CD4-positive, alpha-beta T cell treated with Interferon alpha-2 for 1 hour (primary cell): ENCODE measurements at regions not wholly inside any gene's neighbourhood (a gene's known extent, or its start where the extent isn't known, plus 50 kb on each side); places are given as distances from the start of the nearest gene placed in this dataset.
"Not testable (repeated sequence)": the region's sequence is repeated elsewhere in the genome, so short reads cannot be mapped to it uniquely, and the experiment has no call there.

ENCODE experiments used
- DNase-seq, 2 donors: peaks; one replicate each; pipeline ENCODE4 v3.0.0-alpha.2; 2020 to 2022

DNA sequence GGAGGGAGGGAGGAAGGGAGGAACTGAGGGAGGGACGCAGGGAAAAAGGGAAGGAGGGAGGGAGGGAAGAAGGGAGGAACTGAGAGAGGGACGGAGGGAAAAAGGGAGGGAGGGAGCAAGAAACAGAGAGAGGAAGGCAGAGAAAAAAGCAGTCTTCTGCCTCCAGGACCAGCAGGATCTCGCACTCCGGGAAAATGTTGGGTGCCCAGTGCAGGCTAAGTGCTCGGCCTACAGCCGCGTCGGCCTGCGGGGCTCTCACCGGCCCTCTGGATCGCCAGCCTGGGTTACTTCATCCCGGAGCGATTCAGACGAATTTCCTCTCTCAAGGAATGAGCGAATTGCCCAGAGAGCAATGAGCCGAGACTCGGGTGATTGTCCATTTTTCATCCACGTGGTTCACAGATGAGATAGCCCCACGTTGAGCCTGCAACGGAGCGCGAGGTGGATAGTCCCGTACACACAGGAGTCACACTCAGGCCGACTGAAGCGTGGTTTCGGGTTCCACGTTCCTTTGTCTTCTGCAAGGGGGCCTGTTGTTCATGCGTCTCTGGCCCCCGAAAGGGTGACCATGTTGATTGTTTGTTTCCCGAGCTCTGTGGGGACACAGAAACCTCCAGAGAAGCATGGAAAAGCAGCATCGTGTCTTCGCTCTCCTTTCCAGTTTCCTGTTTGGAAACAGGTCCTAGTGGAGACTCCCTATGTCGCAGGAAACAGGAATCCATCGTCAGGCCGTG lies 1937.1 kb upstream of the DEFB115 start:
- DNase-seq: not testable (repeated sequence)

GRCh38 chr20:29323631-29324515 lies 1933.6 kb upstream of the DEFB115 start:
- not testable (repeated sequence) for DNase-seq

GRCh38 chr20:29324516-29325303 lies 1932.8 kb upstream of the DEFB115 start:
- DNase-seq: not testable (repeated sequence)

GRCh38 chr20:29325304-29325640 lies 1932.2 kb upstream of the DEFB115 start:
- no peak for DNase-seq

GRCh38 chr20:29325781-29326180 lies 1931.7 kb upstream of the DEFB115 start:
- not testable (repeated sequence) for DNase-seq

DNA sequence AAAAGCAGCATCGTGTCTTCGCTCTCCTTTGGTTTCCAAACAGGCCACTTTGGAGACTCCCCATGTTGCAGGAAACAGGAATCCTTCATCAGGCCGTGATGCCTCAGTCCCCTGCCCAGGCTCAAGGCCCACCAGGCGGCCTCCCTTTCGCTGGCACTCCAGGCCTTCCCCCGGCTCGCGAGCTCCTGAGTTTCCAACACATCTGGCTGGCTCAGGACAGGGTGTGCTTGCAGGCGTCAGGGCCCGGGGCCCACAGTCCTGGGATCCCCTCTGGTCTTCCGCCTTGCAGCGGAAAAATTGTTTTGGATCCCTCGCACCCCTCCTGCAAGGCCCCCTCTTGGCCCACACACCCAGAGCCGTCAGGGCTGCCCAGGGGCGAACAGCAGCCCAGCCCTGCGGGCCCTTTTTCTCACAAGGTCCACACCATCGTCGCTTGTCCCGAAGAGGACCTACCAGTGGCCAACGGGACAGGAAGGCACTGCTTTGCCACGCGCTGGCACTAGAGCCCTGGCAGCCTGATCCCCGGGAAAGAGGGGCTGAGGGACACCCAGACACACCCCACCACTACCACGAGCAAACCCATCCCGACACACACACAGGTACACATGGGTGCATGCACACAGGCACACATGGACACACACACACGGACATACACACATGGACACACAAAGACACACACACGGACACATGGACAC lies 1930.9 kb upstream of the DEFB115 start:
- DNase-seq: no peak

DNA sequence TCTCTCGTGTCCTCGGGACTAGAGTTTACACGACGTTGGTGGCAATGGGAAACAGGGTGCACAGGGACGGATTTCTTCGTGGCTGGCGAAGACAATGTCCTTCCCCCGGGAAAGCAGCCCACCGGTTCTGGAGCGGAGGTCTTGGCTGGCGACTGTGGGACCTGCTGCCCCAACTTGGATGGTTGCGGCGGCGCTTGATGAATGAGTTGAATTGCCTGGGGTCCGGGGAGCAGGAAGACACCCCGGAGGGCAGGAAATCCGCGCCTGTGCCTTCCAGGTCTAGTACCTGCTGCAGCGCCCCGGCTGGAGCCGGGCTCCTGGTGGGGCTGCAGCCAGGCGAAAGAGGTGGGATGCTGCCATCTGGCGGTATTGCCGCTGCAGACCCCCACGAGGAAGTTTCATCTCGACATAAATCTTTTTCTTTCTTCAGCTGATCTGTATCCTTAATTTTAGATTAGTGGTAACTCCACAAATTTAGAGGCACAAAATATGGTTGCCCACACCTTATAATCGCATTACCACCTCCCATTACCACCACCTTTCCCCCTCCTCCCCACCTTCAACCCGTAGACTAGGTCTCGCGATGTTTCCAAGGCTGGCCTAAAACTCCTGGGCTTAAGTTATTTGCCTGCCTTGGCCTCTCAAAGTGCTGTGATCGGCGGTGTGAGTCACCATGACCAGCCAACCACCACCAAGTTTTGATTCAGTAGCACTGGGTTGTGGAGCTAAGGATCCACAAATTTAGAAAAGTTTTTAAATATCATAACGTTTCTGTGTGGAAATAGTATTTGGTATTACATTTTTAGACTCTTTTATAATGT lies 1929.7 kb upstream of the DEFB115 start:
- DNase-seq: peak in 1 of 2 donors; percentile 40

GRCh38 chr20:29330429-29331115 lies 1926.9 kb upstream of the DEFB115 start:
- DNase-seq: not testable (repeated sequence)

GRCh38 chr20:29349836-29350235 lies 1907.6 kb upstream of the DEFB115 start:
- DNase-seq: no peak

DNA sequence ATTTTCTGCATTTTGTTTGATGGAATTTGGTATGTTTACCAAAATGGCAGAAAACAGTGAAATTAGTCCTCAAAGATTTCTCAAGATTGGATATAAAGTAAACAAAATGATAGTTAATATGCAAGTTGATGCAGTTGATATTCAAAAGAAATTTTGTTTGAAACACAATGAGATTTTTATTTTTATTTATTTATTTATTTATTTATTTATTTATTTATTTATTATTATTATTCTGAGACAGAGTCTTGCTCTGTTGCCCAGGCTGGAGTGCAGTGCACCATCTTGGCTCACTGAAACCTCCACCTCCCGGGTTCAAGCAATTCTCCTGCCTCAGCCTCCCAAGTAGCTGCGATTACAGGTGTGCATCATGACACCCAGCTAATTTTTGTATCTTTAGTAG lies 1881.5 kb upstream of the DEFB115 start:
- DNase-seq: not testable (repeated sequence)

GRCh38 chr20:29392853-29393252 lies 1864.6 kb upstream of the DEFB115 start:
- DNase-seq: not testable (repeated sequence)

DNA sequence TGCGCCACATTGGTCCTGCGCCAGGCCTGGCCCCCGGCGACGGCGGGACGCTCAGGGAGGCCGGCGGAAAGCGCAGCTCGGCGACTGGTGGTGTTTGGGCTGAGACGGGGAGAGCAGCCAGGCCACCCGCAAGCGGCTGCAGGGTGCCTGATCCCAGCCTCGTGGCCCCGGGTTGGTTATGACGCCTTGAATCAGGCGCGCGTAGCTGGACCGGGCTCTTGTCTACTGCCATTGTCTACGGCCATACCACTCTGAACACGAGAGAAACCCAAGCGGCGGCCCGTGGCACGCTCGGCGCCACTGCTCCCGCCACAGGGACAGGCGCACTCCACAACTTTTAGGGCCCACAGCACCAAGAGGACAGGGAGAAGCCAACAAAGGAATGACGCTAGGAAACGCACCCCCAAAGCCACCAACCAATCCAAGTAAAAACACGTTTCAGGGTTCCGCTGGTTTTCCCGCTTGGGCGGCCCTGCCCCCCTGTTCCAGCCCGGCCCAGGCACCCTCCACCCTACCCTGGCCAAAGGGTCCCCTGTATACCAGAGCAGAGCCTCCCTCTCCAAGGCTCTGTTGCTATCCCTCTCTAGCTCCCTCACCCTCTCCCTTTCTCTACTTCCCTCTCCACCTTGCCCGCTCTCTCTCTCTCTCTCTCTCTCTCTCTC lies 1849.3 kb upstream of the DEFB115 start:
- no peak for DNase-seq

GRCh38 chr20:29408707-29409106 lies 1848.8 kb upstream of the DEFB115 start:
- DNase-seq: not testable (repeated sequence)

DNA sequence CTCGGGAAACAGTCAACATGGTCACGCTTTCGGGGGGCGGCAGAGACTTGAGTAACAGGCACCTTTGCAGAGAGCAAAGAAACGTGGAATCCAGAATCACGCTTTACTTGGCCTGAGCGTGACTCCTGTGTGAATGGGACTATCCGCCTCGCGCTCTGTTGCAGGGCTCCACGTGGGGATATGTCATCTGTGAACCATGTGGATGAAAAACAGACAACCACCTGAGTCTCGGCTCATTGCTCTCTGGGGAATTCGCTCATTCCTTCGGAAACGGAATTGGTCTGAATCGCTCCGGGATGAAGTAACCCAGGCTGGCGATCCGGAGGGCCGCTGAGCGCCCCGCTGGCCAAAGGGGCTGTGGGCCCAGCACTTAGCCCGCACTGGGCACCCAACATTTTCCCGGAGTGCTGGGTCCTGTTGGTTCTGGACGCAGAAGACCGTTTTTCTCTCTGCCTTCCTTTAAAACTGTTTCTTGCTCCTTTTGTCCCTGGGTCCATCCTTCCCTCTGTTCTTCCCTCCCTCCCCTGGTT lies 1848.2 kb upstream of the DEFB115 start:
- not testable (repeated sequence) for DNase-seq

DNA sequence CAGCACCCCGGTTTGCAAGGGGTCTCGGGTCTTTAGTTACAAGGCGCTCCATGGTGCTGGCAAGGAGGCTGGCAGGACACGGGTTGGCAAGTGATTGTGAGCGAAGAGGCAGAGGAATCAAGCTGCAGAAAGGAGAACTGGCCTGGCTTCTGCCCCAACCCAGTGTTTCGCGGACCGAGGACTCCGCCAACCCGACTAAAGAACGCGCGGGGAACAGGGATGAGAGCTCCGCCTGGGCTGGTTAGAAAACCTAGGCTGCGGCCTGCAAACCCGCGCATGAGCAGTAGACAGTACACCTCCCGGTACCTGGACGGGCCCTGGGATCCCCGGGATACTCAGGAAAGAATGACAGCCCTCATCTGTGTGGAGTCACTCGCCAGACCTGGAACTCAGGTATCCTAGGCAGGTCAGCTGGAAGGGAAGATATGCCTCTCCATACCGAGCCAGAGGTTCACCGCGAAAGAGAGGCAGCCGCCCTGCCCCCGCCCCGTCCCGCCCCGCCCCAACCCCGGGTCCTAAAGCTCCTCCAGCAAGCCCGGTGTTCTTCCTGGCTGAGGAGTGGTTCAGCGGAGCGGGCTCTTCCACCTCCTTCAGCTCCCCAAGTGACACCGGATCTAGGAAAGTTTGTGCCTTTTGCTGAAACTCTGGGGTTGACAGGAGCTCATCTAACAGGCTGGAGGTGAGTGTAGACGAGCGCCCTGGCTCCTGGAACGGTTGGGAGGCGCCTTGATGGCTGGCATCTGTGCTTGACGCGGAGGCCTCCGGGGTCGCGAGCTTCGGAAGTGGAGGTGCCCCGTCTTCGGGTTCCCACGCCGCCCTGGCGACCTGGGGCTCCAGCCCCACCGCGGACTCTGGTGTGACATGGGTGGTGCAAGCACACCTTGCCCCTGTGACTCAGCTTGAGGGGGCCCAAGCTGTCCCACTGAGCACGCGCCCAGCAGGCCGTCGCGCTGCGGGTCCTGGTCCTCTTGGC lies 1847.3 kb upstream of the DEFB115 start:
- DNase-seq: no peak

DNA sequence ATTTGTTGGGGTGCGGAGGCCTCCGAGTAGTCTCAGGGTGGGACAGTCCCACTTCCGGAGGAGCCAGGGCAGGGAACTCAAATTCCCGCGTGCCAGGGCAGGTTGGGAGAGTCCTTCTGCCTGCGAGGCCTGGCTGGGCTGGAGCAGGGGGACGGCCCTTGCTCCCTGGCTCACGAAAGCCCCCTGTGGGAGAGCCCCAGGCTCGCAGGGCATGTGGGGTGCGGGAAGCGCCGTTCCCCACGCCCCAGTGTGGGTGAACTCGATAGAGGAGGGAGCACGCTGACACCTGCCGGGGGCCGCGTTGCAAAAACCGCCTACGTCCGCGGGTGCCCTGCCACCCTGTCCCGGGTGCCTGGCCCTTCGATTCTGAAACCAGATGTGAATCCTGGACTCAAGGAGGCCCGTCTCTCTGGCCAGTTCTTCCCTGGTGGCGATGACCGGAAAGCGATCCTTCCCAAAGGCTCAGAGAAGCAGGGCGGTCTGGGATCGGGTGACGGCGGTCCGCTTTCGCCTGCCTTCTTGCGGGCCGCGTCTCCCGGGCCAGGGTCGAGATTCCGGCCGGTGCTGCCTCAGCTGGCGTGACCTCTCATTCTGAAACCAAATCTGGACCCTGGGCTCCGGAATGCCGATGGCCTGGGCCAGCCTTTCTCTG lies 1846.5 kb upstream of the DEFB115 start:
- no peak for DNase-seq

DNA sequence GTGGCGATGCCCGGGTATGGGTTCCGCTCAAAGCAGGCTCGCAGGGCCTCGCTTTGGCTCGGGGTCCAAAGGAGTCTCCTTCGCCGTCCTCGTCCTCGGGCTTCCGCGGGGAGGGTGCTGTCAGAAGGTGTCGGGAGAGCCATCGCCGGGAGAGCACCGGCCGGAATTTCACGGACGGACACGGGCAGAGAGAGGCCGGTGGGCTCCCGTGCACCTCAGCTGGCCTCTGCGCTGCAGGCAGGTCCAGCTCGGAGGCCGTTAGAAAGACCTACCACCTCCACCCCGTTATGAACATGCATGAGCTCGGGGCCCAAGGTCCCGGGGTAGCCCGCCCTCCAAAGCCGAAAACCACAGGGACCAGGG lies 1846.0 kb upstream of the DEFB115 start:
- DNase-seq: not testable (repeated sequence)

DNA sequence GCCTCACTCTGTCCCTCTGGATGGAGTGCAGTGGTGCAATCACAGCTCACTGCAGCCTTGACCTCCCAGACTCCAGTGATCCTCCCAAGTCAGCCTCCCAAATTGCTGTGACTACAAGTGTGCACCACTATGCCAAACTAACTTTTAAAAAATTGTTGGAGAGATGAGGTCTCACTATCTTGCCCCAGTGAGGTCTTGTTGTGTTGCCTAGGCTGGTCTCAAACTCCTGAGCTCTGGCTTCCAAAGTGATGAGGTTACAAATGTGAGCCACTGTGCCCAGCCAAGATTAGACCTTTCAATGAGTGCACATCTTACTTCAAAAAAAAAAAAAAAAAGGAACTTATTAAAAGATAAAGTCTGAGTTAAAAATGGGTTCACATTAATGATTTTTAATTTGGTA lies 1838.1 kb upstream of the DEFB115 start:
- DNase-seq: no peak
